Ishikawa (cell line): ENCODE measurements at regions not wholly inside any gene's neighbourhood (a gene's known extent, or its start where the extent isn't known, plus 50 kb on each side); places are given as distances from the start of the nearest gene placed in this dataset.

Experiments used
- CREB1 ChIP-seq: IDR thresholded peaks from 2 replicates; pipeline ENCODE4 v1.6.1; 2012; ENCODE audit warnings: low read depth
- EP300 ChIP-seq: IDR thresholded peaks from 2 replicates; pipeline ENCODE4 v1.6.1; 2012; ENCODE audit warnings: borderline replicate concordance
- FOXM1 ChIP-seq: IDR thresholded peaks from 2 replicates; pipeline ENCODE4 v1.6.1; 2012; ENCODE audit warnings: low read depth, borderline replicate concordance
- TCF12 ChIP-seq: IDR thresholded peaks from 2 replicates; pipeline ENCODE4 v1.6.1; 2012; ENCODE audit warnings: low read depth
- TF ChIP-seq, protein P1 (sequence below): IDR thresholded peaks from 2 replicates; pipeline ENCODE4 v1.6.1; 2012; ENCODE audit warnings: low read depth, mild to moderate bottlenecking

GRCh38 chr18:42245137-42245536 is 290.1 kb downstream of the PIK3C3 start:
- TF ChIP-seq TCF12: no peak
- no peak for TF ChIP-seq CREB1
- TF ChIP-seq, protein P1, sequence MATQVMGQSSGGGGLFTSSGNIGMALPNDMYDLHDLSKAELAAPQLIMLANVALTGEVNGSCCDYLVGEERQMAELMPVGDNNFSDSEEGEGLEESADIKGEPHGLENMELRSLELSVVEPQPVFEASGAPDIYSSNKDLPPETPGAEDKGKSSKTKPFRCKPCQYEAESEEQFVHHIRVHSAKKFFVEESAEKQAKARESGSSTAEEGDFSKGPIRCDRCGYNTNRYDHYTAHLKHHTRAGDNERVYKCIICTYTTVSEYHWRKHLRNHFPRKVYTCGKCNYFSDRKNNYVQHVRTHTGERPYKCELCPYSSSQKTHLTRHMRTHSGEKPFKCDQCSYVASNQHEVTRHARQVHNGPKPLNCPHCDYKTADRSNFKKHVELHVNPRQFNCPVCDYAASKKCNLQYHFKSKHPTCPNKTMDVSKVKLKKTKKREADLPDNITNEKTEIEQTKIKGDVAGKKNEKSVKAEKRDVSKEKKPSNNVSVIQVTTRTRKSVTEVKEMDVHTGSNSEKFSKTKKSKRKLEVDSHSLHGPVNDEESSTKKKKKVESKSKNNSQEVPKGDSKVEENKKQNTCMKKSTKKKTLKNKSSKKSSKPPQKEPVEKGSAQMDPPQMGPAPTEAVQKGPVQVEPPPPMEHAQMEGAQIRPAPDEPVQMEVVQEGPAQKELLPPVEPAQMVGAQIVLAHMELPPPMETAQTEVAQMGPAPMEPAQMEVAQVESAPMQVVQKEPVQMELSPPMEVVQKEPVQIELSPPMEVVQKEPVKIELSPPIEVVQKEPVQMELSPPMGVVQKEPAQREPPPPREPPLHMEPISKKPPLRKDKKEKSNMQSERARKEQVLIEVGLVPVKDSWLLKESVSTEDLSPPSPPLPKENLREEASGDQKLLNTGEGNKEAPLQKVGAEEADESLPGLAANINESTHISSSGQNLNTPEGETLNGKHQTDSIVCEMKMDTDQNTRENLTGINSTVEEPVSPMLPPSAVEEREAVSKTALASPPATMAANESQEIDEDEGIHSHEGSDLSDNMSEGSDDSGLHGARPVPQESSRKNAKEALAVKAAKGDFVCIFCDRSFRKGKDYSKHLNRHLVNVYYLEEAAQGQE: no peak
- no peak for TF ChIP-seq EP300
- TF ChIP-seq FOXM1: no peak
